NCI-H1105 treated with DMSO at 0.1 percent for 48 hours (cell line): ENCODE measurements at regions not wholly inside any gene's neighbourhood (a gene's known extent, or its start where the extent isn't known, plus 50 kb on each side); places are given as distances from the start of the nearest gene placed in this dataset.

Experiments
- DNase-seq: peaks from one replicate; lab custom pipeline; 2025; lab: John Stamatoyannopoulos, UW

GRCh38 chr3:189500798-189501495 lies 130.2 kb upstream of the TP63 start:
- DNase-seq: no peak

- DNase-seq: no peak
These were observed 128.9 kb upstream of the TP63 start for GRCh38 chr3:189502256-189502655.

- DNase-seq: no peak
These were observed 128.4 kb upstream of the TP63 start for GRCh38 chr3:189502676-189503257.

- no peak for DNase-seq
These were observed 123.3 kb upstream of the TP63 start for GRCh38 chr3:189507856-189508255.

- no peak for DNase-seq
These were observed 122.2 kb upstream of the TP63 start for GRCh38 chr3:189508784-189509501.

- DNase-seq: no peak
These were observed 119.2 kb upstream of the TP63 start for GRCh38 chr3:189512039-189512438.

GRCh38 chr3:189512821-189513220 lies 118.4 kb upstream of the TP63 start:
- DNase-seq: no peak

- no peak for DNase-seq
These were observed 117.7 kb upstream of the TP63 start for GRCh38 chr3:189513281-189514117.

GRCh38 chr3:189516039-189516438 lies 115.2 kb upstream of the TP63 start:
- no peak for DNase-seq

GRCh38 chr3:189517981-189518380 lies 113.2 kb upstream of the TP63 start:
- no peak for DNase-seq

GRCh38 chr3:189519458-189519857 lies 111.7 kb upstream of the TP63 start:
- DNase-seq: no peak

- no peak for DNase-seq
These were observed 101.7 kb upstream of the TP63 start for GRCh38 chr3:189529468-189529867.

GRCh38 chr3:189529889-189530471 lies 101.2 kb upstream of the TP63 start:
- no peak for DNase-seq

- no peak for DNase-seq
These were observed 100.4 kb upstream of the TP63 start for GRCh38 chr3:189530822-189531221.

- DNase-seq: no peak
These were observed 99.9 kb upstream of the TP63 start for GRCh38 chr3:189531271-189531670.

- no peak for DNase-seq
These were observed 96.7 kb upstream of the TP63 start for GRCh38 chr3:189534531-189534930.

- DNase-seq: no peak
These were observed 94.1 kb upstream of the TP63 start for GRCh38 chr3:189537135-189537534.

GRCh38 chr3:189547448-189547847 lies 83.7 kb upstream of the TP63 start:
- no peak for DNase-seq

- DNase-seq: no peak
These were observed 83.1 kb upstream of the TP63 start for GRCh38 chr3:189548053-189548452.

- DNase-seq: no peak
These were observed 80.2 kb upstream of the TP63 start for GRCh38 chr3:189551007-189551406.

- DNase-seq: no peak
These were observed 76.2 kb upstream of the TP63 start for GRCh38 chr3:189554868-189555557.

- no peak for DNase-seq
These were observed 75.7 kb upstream of the TP63 start for GRCh38 chr3:189555558-189555881.
